ENCODE measurements at regions not wholly inside any gene's neighbourhood (a gene's known extent, or its start where the extent isn't known, plus 50 kb on each side); places are given as distances from the start of the nearest gene placed in this dataset.

DNA sequence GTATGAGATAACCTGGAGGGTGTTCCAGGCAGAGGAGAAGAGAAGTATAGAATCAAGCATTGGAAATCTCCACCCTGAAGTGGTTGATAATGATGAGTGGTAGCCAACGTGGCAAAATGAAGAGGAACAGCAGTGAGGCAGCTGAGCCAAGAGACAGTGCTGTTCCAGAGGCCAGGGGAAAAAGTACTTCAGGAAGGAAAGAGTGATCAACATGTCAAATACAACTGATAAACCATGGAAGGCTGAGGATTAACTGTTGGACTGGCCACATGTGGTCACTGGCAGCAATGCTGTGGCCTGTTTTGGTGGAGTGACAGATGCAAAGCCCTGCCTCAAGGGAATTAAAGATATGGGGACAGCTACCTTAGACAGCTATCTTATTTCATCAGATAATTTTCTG is 51.9 kb upstream of the RMP24 start:
- TF ChIP-seq PPARA (CRISPR knock-in tag; IDR thresholded peaks at IDR 0.05; ENCODE audit: borderline replicate concordance), result no peak
- no peak for TF ChIP-seq POU6F1 (CRISPR knock-in tag; IDR thresholded peaks at IDR 0.05; ENCODE audit: borderline replicate concordance, low read depth)
- no peak for TF ChIP-seq OSR1 (CRISPR knock-in tag; IDR thresholded peaks at IDR 0.05)
- no peak for TF ChIP-seq ZNF70 (CRISPR knock-in tag; IDR thresholded peaks at IDR 0.05)
- TF ChIP-seq ZC3H10 (CRISPR knock-in tag; IDR thresholded peaks at IDR 0.05), result no peak
- TF ChIP-seq BACH2 (CRISPR knock-in tag; IDR thresholded peaks at IDR 0.05; ENCODE audit: borderline replicate concordance), result no peak
- TF ChIP-seq ESRRG (CRISPR knock-in tag; IDR thresholded peaks at IDR 0.05), result no peak
- no peak for TF ChIP-seq ZNF565 (CRISPR knock-in tag; conservative IDR thresholded peaks at IDR 0.05; ENCODE audit: low read depth)
- no peak for TF ChIP-seq RARB (CRISPR knock-in tag; IDR thresholded peaks at IDR 0.05)
- TF ChIP-seq TCF4 (CRISPR knock-in tag; IDR thresholded peaks at IDR 0.05; ENCODE audit: borderline replicate concordance), result no peak
- no peak for TF ChIP-seq ZFP3 (CRISPR knock-in tag; IDR thresholded peaks at IDR 0.05)
- ATAC-seq, result no peak

All from SK-N-SH treated with all-trans-retinoic acid at 6 μM for 48 hours (cell line).